Amniotic stem cell (primary cell): ENCODE measurements at regions not wholly inside any gene's neighbourhood (a gene's known extent, or its start where the extent isn't known, plus 50 kb on each side); places are given as distances from the start of the nearest gene placed in this dataset.

Experiments
- DNase-seq: peaks from one replicate; lab custom pipeline; 2025; lab: John Stamatoyannopoulos, UW

- DNase-seq: no peak
Observed at GRCh38 chr16:54677308-54677950, 253.2 kb upstream of the IRX5 start.

GRCh38 chr16:54673313-54673712, 257.4 kb upstream of the IRX5 start:
- DNase-seq: no peak

GRCh38 chr16:54672500-54672899, 258.2 kb upstream of the IRX5 start:
- no peak for DNase-seq

- DNase-seq: no peak
Observed at GRCh38 chr16:54657709-54658102, 273.0 kb upstream of the IRX5 start.

- DNase-seq: no peak
Observed at GRCh38 chr16:54657058-54657708, 273.5 kb upstream of the IRX5 start.

GRCh38 chr16:54655121-54655590, 275.5 kb upstream of the IRX5 start:
- no peak for DNase-seq

- DNase-seq: no peak
Observed at GRCh38 chr16:54654429-54654828, 276.2 kb upstream of the IRX5 start.

GRCh38 chr16:54652201-54652770, 278.4 kb upstream of the IRX5 start:
- no peak for DNase-seq

- DNase-seq: no peak
Observed at GRCh38 chr16:54651440-54652195, 279.0 kb upstream of the IRX5 start.

GRCh38 chr16:54649876-54650275, 280.8 kb upstream of the IRX5 start:
- DNase-seq: no peak

- DNase-seq: no peak
Observed at GRCh38 chr16:54648575-54648974, 282.1 kb upstream of the IRX5 start.

GRCh38 chr16:54647725-54648221, 282.9 kb upstream of the IRX5 start:
- no peak for DNase-seq

GRCh38 chr16:54647216-54647615, 283.4 kb upstream of the IRX5 start:
- DNase-seq: no peak

- DNase-seq: no peak
Observed at GRCh38 chr16:54645345-54645744, 285.3 kb upstream of the IRX5 start.

GRCh38 chr16:54636221-54636793, 294.4 kb upstream of the IRX5 start:
- no peak for DNase-seq

- DNase-seq: no peak
Observed at GRCh38 chr16:54633943-54634362, 296.7 kb upstream of the IRX5 start.

GRCh38 chr16:54632322-54633220, 298.1 kb upstream of the IRX5 start:
- no peak for DNase-seq

- no peak for DNase-seq
Observed at GRCh38 chr16:54631782-54632181, 298.9 kb upstream of the IRX5 start.

- no peak for DNase-seq
Observed at GRCh38 chr16:54630284-54630967, 300.2 kb upstream of the IRX5 start.

- no peak for DNase-seq
Observed at GRCh38 chr16:54628796-54629625, 301.7 kb upstream of the IRX5 start.
